Fibroblast of the aortic adventitia (primary cell): ENCODE measurements at regions not wholly inside any gene's neighbourhood (a gene's known extent, or its start where the extent isn't known, plus 50 kb on each side); places are given as distances from the start of the nearest gene placed in this dataset.
"Not testable (repeated sequence)": the region's sequence is repeated elsewhere in the genome, so short reads cannot be mapped to it uniquely, and the experiment has no call there.

Experiments used
- DNase-seq: peaks from one replicate; pipeline ENCODE4 v3.0.0-alpha.2; 2010; ENCODE audit warnings: low read depth
- H3K4me3 ChIP-seq: 2 replicates; pipeline ENCODE4 v1.5.1; 2011; ENCODE audit warnings: low read depth, mild to moderate bottlenecking, control low read depth, low read length, moderate library complexity
- TF ChIP-seq, protein P1 (sequence below): IDR thresholded peaks from 2 replicates; pipeline ENCODE4 v1.5.1; 2011; ENCODE audit warnings: mild to moderate bottlenecking, low read length, control low read depth, inconsistent platforms; ENCODE audit not compliant: insufficient read depth

GRCh38 chr3:124636863-124637296, 93.4 kb upstream of the UMPS start:
- H3K4me3 ChIP-seq, result no peak overlapping the region
- DNase-seq, result no peak
- TF ChIP-seq, protein P1, sequence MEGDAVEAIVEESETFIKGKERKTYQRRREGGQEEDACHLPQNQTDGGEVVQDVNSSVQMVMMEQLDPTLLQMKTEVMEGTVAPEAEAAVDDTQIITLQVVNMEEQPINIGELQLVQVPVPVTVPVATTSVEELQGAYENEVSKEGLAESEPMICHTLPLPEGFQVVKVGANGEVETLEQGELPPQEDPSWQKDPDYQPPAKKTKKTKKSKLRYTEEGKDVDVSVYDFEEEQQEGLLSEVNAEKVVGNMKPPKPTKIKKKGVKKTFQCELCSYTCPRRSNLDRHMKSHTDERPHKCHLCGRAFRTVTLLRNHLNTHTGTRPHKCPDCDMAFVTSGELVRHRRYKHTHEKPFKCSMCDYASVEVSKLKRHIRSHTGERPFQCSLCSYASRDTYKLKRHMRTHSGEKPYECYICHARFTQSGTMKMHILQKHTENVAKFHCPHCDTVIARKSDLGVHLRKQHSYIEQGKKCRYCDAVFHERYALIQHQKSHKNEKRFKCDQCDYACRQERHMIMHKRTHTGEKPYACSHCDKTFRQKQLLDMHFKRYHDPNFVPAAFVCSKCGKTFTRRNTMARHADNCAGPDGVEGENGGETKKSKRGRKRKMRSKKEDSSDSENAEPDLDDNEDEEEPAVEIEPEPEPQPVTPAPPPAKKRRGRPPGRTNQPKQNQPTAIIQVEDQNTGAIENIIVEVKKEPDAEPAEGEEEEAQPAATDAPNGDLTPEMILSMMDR, result no peak

- TF ChIP-seq, protein P1, result no peak
- DNase-seq, result no peak
- H3K4me3 ChIP-seq, result no peak overlapping the region
These were observed 90.6 kb upstream of the UMPS start for GRCh38 chr3:124639406-124640237.

GRCh38 chr3:124640635-124641306, 89.5 kb upstream of the UMPS start:
- TF ChIP-seq, protein P1, result no peak
- DNase-seq, result no peak
- H3K4me3 ChIP-seq, result no peak overlapping the region

GRCh38 chr3:124643453-124643852, 86.8 kb upstream of the UMPS start:
- TF ChIP-seq, protein P1, result no peak
- DNase-seq, result no peak
- no peak overlapping the region for H3K4me3 ChIP-seq

- not testable (repeated sequence) for H3K4me3 ChIP-seq, DNase-seq
These were observed 84.1 kb upstream of the UMPS start for GRCh38 chr3:124646186-124646585.

DNA sequence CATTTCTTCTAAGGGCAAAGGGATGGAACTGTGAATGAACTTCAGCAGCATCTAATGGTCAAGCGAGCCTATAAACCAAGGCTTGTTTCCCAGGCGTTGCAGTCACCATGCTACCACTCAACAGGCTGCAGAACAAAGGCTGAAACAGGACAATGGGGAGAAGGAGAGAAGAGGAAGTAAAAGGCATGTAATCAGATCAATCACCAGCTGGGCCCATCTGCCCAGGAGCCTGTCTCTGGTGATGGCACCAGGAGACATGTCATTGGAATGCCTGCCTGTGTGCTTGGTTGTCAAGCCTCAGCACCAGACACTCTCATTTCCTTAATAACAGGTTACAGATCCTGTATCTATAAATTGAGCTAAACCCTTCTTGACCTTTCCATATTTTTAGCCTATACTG, 81.7 kb upstream of the UMPS start:
- TF ChIP-seq, protein P1, result no peak
- H3K4me3 ChIP-seq, result no peak overlapping the region
- no peak for DNase-seq

DNA sequence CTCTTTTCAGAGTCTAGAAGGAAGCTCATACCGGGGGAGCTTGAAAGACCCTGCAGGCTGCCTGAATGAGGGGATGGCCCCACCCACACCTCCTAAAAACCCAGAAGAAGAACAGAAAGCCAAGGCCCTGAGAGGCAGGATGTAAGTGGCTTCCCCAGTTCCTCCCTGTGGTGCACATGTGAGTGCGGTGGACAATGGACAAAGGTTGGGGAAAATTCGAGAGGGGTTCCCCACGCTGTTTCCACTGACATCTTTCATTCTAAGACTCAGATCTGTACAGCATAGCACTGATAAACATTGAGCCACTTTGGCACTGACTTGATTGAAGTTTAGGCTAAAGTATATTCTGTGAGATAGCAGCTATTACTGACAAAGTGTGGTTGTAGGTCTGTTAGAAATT, 79.5 kb upstream of the UMPS start:
- no peak for DNase-seq
- TF ChIP-seq, protein P1, result no peak
- H3K4me3 ChIP-seq, result no peak overlapping the region

DNA sequence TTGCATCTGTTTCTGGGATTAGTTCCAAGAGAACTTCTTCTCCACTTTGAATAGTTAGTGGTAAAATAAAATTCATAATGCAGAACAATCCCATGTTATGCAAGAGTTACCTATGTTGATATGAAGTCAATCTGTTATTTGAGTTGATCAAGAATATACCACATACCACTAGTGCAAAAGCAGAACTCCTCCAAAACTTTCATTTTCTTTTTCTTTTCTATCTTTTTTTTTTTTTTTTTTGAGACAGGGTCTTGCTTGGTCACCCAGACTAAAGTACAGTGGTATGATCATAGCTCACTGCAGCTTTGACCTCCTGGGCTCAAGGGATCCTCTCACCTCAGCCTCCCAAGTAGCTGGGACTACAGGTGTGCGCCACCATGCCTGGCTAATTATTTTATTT, 78.8 kb upstream of the UMPS start:
- H3K4me3 ChIP-seq, result not testable (repeated sequence)

More for the DNA sequence above, 78.8 kb upstream of the UMPS start:
- not testable (repeated sequence) for DNase-seq
